HG02678 (cell line): ENCODE measurements at regions not wholly inside any gene's neighbourhood (a gene's known extent, or its start where the extent isn't known, plus 50 kb on each side); places are given as distances from the start of the nearest gene placed in this dataset.
"Not testable (repeated sequence)": the region's sequence is repeated elsewhere in the genome, so short reads cannot be mapped to it uniquely, and the experiment has no call there.

ENCODE experiments used
- ATAC-seq: cut with Tn5 transposase; IDR thresholded peaks from one replicate; pipeline ENCODE4 v1.9.1; 2021; ENCODE audit warnings: mild to moderate bottlenecking, moderate library complexity; ENCODE audit not compliant: unreplicated experiment

DNA sequence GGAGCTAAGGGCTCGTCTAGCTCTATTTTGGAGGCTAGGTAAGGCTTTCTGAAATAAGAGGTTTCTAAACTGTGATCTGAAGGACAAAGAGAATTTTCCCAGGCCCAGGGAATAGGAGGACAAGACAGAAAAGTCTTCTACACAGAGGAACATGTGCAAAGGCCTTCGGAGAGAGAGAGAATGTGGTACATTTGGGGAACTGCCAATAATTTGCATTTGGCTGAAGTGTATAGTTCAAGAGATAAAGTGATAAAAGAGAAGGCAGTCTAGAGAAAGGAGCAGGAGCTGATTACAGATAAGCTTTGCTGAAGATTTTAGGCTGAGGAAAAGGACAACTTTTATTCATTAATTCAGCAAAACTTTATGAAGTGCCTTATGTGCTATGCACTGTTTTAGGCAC, 214.4 kb upstream of the ELL2 start:
- ATAC-seq, result no peak

DNA sequence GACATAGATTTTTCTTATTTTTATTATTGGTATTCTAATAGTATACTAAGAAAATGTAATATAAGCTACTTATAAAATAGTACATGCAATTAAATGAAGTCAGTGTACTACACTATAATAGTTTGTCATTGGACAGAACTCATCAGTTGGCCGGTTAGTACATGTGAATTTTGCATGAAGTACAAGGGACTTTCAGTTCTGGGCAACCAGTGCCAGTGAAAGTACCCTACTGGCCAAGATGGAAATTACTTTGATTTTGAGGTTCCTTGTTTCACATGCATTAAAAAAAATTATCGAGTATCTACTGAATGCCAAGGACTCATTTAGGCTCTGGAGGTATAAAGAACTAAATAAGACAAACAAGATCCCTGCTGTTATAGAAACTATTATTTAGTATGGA, 213.4 kb upstream of the ELL2 start:
- peak; percentile 52 for ATAC-seq

DNA sequence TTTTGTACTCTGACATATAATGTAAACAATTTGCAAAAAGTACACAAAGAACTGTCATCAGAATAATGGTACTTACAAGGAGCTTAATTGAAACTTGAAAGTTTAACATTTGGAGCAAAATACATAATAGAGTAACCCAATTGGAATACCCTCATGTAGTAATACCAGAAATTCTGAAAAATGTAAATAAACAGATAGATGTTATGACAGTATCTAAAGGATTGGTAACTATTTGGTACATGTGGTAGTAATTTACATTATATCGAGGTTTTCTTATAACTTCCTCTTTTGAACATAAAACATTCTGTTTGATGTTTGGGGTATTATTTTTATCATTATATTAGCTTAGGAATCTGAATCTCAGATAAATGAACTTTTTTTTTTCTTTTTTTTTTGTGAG, 211.7 kb upstream of the ELL2 start:
- no peak for ATAC-seq

- no peak for ATAC-seq
These were observed 210.8 kb upstream of the ELL2 start for GRCh38 chr5:96172436-96172835.

DNA sequence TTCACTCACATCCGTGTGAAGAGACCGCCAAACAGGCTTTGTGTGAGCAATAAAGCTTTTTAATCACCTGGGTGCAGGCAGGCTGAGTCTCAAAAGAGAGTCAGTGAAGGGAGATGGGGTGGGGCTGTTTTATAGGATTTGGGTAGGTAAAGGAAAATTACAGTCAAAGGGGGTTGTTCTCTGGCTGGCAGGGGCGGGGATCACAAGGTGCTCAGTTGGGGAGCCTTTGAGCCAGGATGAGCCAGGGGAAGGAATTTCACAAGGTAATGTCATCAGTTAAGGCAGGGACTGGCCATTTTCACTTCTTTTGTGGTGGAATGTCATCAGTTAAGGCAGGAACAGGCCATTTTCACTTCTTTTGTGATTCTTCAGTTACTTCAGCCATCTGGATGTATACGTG, 210.3 kb upstream of the ELL2 start:
- ATAC-seq, result not testable (repeated sequence)

- not testable (repeated sequence) for ATAC-seq
These were observed 209.0 kb upstream of the ELL2 start for GRCh38 chr5:96170481-96171125.

DNA sequence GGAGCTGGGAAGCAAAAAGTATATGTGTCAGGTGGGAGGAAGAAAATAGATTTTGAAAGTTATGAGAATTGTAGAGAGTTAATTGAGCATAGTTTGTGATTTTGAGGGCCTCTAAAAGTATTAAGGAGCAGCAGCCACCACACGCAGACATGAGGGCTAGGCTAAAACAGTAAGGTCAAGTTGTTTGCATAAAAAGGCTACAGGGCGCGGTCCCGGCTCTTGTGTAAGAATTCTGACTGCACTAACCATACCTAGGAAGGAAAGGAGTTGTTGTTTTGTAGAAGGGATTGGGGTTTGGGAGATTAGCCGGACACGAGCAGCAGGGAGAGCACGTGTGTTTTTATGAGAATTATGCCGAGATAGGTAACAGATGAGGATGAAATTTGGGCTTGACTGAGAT, 207.2 kb upstream of the ELL2 start:
- ATAC-seq, result not testable (repeated sequence)

GRCh38 chr5:96159043-96159442, 197.4 kb upstream of the ELL2 start:
- no peak for ATAC-seq

- ATAC-seq, result no peak
These were observed 196.2 kb upstream of the ELL2 start for GRCh38 chr5:96157841-96158291.

GRCh38 chr5:96157077-96157780, 195.6 kb upstream of the ELL2 start:
- no peak for ATAC-seq

DNA sequence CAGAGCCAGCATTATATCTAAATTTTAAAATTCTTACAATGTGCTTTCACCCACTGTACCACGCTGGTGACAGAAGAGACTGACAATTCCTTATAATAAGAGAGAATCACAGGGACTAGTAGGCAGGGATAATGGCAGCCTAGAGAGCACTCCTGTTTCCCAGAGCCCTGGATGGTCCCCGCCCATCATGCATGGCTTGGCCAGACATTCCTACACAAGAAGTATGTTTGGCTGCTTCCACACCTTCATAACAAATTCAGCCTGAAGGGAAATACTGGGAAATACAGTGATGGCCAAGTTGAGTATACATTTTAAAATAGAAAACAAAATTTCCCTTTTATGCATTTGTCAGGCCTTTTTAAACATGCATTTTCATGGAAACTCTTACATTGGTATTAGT, 193.5 kb upstream of the ELL2 start:
- no peak for ATAC-seq

DNA sequence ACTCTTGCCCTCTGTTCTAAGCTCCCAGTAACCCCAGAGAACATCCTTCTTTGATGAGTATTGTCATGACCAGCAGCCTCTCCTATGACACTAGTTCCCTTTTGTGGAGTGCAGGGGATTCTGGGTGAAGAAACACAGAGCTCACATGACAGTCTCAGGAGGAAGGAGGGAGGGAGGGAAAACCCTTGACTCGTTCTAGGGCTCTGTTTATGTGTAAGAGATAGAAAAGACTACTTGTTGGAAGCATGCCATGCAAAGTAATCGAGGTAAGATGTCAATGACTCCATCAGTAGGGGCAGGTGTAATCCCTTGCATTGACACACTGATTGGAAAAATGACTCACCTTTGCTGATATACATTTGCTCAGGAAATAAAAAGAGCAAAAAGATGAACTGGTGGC, 190.2 kb upstream of the ELL2 start:
- ATAC-seq, result peak; percentile 55

GRCh38 chr5:96150007-96150406, 188.4 kb upstream of the ELL2 start:
- no peak for ATAC-seq

DNA sequence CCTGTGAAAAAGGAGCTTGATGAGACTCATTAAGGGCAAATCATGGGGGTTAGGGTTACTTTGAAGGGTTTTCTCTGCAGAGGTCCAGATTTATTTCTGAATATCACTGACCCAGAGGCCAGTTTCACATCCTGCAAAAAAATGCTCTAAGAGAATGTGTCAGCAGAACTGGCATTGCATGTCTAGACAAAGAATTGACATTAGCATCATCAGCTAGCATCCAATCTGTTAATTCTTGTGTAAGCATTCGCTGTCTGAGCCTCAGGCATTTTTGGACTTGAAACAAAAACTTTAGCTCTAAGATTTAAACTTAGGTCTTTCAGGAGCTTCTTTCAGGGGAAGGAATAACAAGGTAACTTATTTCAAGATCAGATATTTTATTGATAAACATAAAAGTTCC, 187.9 kb upstream of the ELL2 start:
- no peak for ATAC-seq

GRCh38 chr5:96149021-96149420, 187.4 kb upstream of the ELL2 start:
- no peak for ATAC-seq

DNA sequence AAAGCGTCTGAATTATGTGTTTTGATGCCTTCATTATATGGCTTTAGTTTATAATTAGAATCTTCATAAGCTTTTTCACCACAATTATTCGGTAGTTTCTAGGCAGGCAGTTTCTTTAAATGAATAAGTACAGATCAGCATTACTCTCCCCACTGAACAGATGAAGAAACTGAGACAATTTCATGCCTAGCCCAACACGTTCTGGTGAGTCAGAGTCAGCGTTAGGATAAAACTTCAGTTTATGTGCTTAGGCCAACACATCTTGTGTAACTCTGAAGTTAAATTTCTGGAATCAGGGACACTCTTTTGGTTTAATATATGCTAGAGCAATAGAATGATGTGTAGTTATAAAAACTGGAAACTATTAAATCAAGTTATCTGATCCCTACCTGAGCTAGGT, 186.7 kb upstream of the ELL2 start:
- no peak for ATAC-seq

GRCh38 chr5:96147866-96148265, 186.2 kb upstream of the ELL2 start:
- ATAC-seq, result no peak

DNA sequence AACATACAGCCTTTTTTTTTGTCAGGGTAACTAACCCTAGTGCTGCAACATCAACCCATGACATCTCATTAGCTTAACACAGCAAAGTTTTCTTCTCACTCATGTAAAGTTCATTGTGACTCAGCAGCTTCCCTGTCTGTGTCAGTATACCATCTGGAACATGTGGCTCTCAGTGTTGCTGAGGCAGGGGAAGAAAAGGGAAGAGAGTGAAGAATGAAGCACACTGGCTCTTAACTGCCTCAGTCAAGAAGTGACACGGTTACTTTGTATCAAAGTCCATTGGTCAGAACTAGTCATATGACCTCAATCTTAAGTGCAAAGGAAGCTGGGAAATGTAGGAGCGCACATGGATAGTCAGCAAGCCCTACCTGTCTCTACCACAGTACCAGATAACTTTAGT, 185.0 kb upstream of the ELL2 start:
- ATAC-seq, result peak; percentile 60

DNA sequence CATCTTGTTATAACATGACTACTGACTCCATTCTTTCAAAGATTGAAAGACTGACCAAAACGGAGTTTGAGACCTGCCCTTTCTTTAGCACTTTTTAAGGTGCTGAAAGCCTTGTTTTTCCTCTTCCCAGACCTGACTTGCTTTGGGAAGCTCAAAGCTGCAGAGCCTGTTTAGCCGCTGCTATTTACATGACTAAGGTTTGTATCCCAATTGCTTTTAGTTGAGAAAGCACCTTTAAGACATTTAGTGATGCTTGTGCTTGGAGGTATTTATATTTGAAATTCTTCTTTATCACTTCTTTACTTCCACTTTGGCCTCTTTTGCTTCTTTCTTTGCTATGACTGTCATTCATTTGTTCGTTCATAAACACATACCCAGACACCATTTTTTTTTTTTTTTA, 182.6 kb upstream of the ELL2 start:
- no peak for ATAC-seq

DNA sequence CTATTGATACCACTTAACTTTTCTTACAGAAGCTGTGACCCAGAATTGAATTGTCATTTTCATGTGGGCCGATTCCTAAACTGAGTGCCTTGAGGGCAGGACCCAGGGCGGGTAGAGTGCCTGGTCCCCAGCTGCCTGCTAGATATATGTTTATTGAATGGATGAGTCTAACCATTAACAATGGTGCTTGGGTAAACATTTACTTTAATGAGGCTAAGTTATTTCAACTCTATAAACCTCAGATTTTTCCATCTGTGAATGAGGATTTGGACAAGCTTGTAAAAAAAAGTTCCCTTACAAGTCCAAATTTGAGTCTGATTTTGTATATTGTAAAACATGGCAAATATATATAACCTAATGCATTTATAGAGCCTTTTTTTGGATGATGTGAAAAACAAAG, 181.8 kb upstream of the ELL2 start:
- no peak for ATAC-seq

DNA sequence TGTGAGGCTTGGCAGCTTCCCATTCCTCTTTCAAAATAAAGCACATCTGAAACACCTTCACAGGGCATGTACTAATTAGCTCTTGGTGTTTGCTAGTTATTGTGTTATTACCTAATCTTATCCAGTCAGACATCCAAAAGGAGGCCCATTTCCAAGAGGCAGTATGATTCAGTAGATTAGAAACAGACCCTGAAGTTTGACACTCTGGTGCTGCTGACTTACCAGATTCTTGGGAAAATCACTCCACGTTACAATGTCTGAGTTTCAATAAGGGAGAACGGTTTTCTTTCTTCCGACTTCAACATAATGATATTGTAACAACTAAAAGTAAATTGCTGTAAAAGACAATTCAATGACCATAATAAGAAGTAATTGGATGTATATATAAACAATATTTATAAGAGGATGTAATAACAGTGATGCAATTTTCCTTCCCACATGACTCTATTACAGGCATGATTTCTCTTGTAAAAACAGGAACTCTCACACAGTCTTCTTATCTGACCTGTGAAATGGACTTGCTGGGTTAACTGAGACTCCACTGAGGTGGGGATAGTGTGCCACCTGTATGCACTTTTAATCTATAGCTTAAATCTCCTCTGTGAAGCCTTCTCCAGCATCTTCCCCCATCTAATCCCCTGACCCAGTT, 181.3 kb upstream of the ELL2 start:
- no peak for ATAC-seq

- no peak for ATAC-seq
These were observed 180.6 kb upstream of the ELL2 start for GRCh38 chr5:96142184-96142781.
